GM18498 (cell line): ENCODE measurements at regions not wholly inside any gene's neighbourhood (a gene's known extent, or its start where the extent isn't known, plus 50 kb on each side); places are given as distances from the start of the nearest gene placed in this dataset.

Experiments used
- ATAC-seq: cut with Tn5 transposase; IDR thresholded peaks from one replicate; pipeline ENCODE4 v1.9.1; 2021; ENCODE audit warnings: mild to moderate bottlenecking, moderate library complexity; ENCODE audit not compliant: unreplicated experiment

GRCh38 chr4:96646146-96646545 is 806.3 kb downstream of the PDHA2 start:
- no peak for ATAC-seq

- ATAC-seq: no peak
These were observed 809.6 kb downstream of the PDHA2 start for GRCh38 chr4:96649536-96649935.

GRCh38 chr4:96652158-96652557 is 812.3 kb downstream of the PDHA2 start:
- no peak for ATAC-seq

- ATAC-seq: no peak
These were observed 812.9 kb downstream of the PDHA2 start for GRCh38 chr4:96652821-96653220.

GRCh38 chr4:96654045-96654444 is 814.2 kb downstream of the PDHA2 start:
- ATAC-seq: no peak

GRCh38 chr4:96670381-96670780 is 830.5 kb downstream of the PDHA2 start:
- no peak for ATAC-seq

- no peak for ATAC-seq
These were observed 835.5 kb downstream of the PDHA2 start for GRCh38 chr4:96675416-96675815.

GRCh38 chr4:96675896-96676295 is 836.0 kb downstream of the PDHA2 start:
- no peak for ATAC-seq

GRCh38 chr4:96676754-96677435 is 837.0 kb downstream of the PDHA2 start:
- no peak for ATAC-seq

GRCh38 chr4:96677499-96677898 is 837.6 kb downstream of the PDHA2 start:
- ATAC-seq: no peak

- no peak for ATAC-seq
These were observed 841.3 kb downstream of the PDHA2 start for GRCh38 chr4:96681218-96681617.

GRCh38 chr4:96685691-96686090 is 845.8 kb downstream of the PDHA2 start:
- ATAC-seq: no peak

- ATAC-seq: no peak
These were observed 851.6 kb downstream of the PDHA2 start for GRCh38 chr4:96691521-96691920.

- no peak for ATAC-seq
These were observed 858.9 kb downstream of the PDHA2 start for GRCh38 chr4:96698831-96699230.

- no peak for ATAC-seq
These were observed 863.4 kb downstream of the PDHA2 start for GRCh38 chr4:96703265-96703664.

- ATAC-seq: no peak
These were observed 868.9 kb downstream of the PDHA2 start for GRCh38 chr4:96708766-96709165.

- no peak for ATAC-seq
These were observed 873.5 kb downstream of the PDHA2 start for GRCh38 chr4:96713271-96713850.

- no peak for ATAC-seq
These were observed 889.7 kb downstream of the PDHA2 start for GRCh38 chr4:96729641-96730040.

GRCh38 chr4:96730432-96730831 is 890.5 kb downstream of the PDHA2 start:
- ATAC-seq: no peak

- ATAC-seq: no peak
These were observed 896.5 kb downstream of the PDHA2 start for GRCh38 chr4:96736352-96736889.

- ATAC-seq: no peak
These were observed 899.2 kb downstream of the PDHA2 start for GRCh38 chr4:96739101-96739500.

GRCh38 chr4:96742332-96743014 is 902.6 kb downstream of the PDHA2 start:
- no peak for ATAC-seq
